GM18870 (cell line): ENCODE measurements at regions not wholly inside any gene's neighbourhood (a gene's known extent, or its start where the extent isn't known, plus 50 kb on each side); places are given as distances from the start of the nearest gene placed in this dataset.

Source experiments
- ATAC-seq: cut with Tn5 transposase; IDR thresholded peaks from one replicate; pipeline ENCODE4 v1.9.1; 2021; ENCODE audit warnings: moderate library complexity; ENCODE audit not compliant: unreplicated experiment

DNA sequence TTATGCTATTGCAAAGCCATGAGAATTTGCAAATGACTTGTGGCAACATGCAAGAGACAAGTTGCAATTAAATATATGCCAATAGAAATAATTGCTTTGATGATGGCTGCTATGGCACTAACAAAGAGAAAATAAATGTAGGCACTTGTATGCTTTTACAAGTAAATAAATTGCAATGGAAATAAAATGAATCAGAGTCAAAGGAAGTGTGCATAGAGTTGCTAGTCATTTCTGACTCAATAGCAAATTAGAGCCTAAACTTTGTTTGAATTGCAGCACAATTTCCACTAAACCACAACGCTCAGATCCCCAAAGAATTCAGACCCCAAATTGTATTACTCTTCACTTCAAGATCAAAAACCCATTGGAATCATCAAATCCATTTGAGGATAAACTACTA lies 792.1 kb upstream of the ARGLU1 start:
- ATAC-seq, result no peak

DNA sequence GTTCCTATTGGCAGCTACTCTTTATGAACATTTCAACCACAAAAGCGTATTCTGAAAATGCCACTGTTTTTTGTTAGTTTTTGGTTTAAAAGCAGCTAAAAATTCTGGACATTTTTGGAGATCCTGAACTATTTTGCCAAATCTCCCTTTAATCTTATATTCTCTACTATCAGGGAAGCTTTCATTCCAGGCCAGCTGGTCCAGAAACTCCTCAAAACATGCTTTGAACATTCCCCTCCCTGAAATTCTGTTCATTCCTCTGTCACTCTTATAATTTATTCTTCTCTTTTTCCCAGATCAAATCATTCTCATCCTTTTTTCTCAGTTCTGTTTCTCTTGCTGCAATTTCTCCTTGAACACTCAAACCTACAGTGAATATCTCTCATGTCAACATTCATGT lies 790.9 kb upstream of the ARGLU1 start:
- ATAC-seq, result no peak

DNA sequence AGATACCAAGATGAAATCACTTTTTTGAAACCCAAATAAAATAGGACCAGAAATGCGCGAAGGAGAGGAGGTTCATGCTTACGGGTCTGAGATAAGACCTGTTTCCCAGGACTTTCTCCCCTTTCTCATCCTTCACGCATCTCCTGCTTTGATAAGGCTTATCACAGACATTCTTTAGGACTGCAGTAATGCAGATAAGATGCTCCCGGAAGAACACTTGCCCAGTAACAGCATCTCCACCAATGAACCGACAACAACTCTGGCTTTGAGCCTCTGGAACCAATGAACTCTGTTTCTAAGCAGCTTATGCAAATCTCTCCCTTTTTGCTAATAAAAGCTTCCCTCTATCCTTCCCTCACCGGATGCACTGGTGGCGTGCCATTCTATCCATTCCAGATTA lies 783.4 kb upstream of the ARGLU1 start:
- ATAC-seq, result no peak

DNA sequence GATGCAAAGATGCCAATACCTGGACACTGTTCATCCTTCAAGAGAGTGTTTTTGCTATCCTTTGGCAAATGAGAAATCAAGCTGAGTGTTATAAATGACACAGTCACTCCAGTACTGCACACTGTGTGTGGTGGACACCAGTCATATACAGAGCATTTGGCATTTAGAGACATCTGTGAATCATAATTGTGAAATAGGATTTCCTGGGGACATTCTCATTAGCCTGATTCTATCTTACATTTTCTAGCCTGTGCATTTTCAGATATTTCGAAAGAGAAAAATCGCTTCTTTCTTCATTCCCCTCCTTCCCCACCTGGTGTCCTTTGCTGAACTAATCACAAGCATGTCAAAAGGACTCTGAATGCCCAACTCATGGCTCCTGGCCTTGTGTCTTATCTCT lies 781.0 kb upstream of the ARGLU1 start:
- no peak for ATAC-seq

DNA sequence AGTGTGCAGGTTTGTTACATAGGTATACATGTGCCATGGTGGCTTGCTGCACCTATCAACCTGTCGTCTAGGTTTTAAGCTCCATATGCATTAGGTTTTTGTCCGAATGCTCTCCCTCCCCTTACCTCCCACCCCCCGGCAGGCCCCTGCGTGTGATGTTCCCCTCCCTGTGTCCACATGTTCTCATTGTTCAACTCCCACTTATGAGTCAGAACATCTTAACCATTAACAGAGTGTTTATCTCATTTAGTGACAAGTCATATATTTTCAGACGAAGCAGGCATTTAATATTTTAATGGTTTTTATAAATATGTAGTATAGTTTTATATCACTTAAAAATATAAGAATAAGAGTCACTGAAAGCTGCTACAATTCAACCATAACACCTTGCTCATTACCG lies 780.5 kb upstream of the ARGLU1 start:
- ATAC-seq, result no peak

DNA sequence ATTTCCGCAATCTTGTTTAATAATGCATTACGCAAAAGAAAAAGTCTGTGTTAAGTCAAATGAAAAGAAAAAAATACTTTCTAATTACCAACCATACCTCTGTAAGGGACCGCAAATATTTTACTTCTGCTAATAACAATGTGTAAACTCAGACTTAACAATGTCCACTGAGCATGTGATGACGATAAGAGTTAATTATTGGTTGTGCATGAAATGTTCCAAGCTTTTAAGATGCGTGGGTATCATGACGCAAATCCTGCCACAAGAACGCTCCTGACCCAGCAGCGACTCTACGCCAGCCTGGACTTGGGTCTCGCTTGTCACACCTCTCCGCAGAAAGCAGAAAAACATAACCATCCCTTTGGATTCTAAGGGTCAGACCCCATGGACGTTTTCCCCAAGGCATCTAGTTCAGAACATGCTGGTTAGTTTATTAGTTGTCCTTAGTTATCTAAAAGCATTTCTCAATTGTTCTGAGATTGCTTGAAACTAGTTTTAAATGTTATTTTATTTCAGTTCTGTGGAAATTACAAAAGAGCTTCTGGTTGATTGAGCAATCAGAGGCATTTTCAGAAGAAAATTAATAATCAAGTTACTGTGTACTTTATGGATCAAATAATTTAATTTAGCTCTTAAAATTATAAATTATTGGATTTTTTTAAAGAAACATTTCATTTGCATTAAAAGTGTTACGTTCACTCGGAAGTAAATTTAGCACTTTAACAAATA lies 779.9 kb upstream of the ARGLU1 start:
- ATAC-seq, result no peak

DNA sequence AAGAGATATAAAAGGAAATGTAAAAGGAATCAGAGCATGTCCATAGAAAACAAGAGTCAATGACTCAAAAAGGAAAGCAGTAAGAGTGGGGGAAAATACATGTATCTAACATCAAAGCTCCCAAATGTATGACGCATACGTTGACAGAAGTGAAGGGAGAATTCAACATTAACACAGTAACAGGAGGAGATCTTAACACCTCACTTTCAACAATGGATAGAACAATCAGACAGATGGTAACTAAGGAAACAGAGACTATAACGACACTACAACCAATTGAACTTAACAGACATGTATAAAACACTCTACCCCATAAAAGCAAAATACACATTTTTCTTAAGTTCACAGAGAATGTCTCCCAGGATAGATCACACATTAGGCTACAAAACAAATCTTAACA lies 774.8 kb upstream of the ARGLU1 start:
- ATAC-seq, result no peak

DNA sequence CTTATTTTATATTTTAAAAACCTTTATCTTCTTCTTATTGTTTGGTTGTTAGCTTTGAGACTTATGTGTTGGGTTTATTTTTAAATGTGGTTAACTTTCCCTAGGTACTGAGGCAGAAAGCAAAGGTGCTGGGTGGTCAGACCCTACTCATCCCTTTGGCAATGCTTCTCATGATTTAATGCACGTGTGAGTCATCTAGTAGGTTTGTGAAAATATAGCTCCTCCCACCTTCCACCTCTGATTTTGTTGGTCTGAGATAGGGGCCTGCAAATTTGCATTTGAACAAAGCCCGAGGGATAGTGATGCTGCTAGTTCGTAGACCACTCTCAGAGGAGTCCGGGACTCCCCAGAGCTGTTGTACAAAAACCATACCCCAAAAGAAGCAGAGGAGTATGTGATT lies 771.3 kb upstream of the ARGLU1 start:
- no peak for ATAC-seq

DNA sequence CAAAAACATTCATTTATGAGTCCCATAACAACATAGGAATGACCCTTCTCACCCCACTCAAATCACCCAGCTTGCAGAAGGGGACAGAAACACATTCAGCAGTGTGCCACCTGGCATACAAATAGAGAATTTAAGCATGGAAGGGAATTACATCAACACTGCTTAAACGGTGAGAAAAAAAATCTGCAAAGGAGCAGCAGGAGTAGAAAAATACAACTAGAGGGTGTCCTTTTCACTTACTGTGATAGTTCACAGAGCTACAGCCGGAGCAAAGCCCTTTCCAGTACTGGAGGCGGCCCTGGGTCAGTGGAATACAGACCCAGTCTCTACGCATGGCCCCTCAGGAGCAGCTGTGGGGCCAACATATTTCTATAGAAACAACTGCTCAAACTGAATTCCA lies 764.3 kb upstream of the ARGLU1 start:
- no peak for ATAC-seq

DNA sequence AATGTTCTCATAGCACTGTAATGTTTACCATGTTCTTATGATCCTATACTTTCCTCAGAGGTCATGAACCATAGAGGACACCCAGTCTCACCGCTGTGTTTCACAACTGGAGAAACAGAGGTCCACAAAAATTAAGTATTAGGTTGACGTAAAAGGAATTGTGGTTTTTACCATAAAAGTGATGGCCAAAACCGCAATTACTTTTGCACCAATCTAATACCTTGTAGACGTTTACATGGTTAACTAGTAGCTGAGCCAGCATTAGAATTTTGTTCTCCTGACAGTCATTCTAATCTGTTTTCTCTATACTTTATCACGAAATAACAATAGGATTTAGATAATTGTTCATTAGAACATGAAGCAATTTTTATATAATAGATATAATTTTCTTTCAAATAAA lies 763.4 kb upstream of the ARGLU1 start:
- ATAC-seq, result no peak

DNA sequence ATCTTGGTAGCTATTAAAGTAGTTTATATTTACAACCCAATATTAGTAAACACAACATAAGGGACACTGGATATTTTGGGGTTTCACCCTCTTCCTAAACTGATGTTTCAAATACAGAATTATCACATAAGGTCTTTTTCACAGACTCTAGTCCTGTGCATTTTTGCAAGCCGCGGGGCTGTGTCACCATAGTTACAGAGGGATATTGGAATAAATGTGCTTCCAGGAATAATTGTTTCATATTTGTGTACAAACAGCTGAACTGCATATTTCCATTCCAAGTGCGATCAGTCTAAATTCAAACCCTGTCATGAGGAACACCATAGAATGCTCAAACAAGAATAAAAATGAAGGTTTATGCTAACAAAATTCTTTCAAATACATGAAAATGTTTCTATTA lies 762.5 kb upstream of the ARGLU1 start:
- no peak for ATAC-seq

DNA sequence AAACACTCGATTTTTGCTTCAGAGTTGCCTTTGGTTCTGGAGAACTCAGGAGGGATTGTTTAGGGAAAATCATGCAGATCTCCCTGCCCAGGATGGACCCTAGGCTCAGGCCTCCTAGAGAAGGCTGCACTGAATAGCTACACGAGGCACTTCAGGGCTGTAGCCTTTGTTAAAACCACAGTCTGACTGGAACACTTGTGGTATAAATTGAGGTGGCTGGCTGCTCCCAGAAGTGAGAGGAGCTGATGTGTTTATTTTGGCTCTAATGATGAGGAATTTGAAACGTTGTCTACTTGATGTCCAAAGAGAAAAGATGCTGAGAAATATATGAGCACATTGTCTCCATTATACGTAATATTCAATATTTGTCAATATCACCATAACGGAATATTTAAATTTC lies 762.1 kb upstream of the ARGLU1 start:
- ATAC-seq, result no peak

DNA sequence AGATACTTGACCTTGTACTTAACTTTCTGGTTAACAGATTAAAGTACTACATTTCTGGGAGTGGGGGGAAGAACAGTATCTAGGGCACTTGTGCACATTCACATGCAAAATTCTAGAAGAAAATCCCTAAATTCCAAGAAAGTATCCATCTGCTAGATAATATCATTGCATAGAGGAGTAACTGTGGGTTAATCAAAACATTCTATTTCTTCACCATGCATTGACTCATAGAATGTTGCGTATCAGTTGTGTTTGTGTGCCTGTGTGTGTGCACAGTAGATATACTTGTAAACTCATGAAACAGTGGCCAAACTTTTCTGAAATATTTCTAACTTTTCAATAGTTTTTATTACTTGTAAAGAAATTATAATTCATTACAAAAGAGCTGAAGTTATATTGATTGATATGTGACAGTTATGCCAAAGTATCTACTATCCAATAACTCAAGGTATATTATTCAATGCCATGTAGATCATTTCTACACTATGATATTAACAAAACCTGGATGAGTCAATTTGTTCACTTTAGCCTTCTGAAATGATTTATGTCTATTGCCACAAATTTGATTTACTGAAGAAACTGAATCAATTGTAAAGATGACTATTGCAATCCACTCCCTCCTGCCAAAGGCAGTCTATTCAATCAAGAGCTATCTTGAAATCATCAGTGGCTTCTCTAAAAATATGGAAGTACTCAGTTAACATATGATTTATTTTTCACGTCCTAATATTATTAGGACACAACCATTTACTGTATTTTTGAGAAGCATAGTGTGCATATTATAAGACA lies 756.7 kb upstream of the ARGLU1 start:
- ATAC-seq, result no peak

DNA sequence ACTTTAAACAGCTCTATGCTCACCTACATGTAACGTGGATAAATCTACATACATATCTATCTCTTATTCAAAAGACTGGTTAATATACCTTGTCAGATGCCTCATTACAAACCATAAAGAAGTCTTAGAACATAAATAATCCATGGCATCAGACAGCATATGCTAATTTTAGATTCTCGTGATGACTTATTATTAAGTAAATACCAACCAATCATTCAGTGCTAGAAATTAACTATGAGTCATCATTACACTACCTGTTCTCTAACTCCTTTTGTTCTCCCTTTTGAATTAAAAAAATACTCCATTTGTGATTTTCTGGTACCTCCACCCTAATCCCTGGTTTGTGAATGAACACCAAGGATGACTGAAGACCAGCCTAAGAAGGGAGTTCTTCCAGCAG lies 754.3 kb upstream of the ARGLU1 start:
- no peak for ATAC-seq

DNA sequence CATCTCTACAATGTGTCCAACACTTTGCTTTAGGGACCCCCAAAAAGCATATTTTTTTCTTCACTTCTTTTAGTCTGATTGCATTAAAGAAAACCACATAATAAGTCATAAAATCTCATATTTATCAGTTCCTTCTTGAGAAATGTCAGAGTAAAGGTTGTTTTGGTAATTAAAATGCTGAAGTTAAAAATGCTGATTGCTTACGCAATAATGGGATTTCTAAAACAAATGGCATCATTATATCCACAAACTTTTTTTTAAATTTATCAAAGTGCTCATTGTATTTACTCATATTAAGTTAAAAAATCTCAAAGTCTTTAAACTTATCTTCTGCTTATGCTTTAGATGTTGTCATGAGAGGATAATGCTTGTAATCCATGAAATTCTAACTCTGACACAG lies 737.2 kb upstream of the ARGLU1 start:
- no peak for ATAC-seq

DNA sequence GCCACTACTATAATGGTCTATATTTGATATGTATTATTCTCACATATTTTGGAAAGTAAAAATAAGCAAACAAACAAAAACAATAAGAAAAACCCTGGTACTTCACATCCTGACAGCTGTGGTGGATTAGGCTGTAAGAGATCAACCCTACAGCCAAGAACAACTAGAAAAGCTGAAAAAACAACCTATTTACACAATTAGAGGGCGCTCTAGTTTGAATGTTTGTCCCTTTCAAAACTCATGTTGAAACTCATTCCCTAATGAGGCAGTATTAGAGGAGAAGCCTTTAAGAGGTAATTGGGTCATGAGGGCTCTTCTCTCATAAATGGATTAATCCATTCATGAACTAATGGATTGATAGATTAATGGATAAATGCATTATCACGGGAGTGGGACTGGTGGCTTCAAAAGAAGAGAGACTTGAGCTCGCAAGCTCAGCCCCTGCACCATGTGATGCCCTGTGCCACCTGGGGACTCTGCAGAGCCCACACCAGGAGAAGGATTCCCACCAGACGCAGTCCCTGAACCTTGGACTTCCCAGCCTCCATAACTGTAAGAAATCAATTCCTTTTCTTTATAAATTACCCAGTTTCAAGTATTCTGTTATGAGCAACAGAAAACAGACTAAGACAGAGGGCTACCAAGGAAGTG lies 733.9 kb upstream of the ARGLU1 start:
- no peak for ATAC-seq

DNA sequence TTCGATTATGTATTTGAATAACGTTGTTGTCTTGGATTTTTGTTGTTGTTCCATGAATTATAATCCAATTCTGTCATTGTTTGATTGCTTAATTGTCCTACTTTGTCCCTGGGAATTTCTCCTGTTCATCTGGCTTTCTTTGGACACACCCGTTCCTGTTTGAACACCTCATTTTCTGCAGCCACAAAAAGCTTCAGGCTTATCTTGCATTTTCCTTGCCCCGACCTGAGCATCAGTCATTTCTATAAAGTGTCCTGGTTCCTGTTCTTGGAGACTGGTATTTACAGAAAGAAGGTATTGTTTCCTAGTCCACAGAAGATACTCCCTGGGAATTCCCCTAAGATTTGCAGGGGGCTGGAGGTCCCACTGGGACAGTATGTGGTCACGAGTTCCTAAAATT lies 731.8 kb upstream of the ARGLU1 start:
- no peak for ATAC-seq

DNA sequence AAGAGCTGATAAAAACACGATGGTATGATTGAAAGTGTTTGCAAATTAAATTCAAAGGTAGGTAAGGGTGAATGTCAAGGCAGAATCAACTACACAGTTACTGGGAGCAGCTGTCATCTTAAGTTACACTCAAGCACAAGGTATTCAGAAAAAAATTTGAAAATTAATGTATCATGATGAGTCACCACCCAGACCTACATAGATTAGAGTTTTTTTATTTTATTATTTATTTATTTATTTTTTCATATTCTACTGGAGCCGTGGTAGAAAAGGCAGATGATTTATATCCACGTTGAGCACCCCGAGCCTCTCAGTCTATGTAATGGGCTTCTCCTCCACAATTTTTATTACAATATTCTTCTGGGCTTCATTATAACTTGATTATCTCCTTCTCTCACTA lies 728.9 kb upstream of the ARGLU1 start:
- no peak for ATAC-seq

DNA sequence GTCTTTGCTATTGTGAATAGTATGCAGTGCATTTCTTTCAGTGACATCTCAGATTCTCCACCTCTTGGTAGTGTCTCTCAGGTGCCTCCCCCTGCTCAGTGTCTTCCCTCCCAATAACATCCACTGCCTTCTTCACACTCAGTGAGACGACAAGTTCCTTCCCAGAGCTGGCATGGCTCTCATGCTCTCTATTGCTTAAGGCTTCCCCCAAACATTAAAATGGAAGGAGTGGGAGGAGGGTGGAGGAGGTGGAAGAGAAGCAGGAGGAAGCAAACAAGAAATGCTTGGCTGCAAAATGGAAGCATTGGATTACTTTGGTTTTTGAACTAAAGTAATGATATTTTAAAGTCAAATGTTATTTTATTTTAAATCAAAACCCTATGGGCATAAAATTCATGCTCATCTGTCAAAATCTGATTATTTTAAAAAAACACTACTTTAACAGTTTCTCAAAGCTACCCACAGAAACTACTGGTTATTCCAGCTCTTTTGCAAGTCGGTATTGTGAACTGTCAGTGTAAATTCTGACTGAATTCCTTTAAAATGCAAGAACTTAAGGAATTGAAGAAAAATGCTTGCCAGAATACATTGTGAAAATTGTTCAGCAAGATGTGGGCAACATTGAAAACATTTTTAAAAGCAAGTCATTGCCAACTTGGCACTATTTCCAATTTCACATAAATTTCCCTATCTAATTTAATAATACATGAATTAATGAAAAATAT lies 727.6 kb upstream of the ARGLU1 start:
- ATAC-seq, result no peak

DNA sequence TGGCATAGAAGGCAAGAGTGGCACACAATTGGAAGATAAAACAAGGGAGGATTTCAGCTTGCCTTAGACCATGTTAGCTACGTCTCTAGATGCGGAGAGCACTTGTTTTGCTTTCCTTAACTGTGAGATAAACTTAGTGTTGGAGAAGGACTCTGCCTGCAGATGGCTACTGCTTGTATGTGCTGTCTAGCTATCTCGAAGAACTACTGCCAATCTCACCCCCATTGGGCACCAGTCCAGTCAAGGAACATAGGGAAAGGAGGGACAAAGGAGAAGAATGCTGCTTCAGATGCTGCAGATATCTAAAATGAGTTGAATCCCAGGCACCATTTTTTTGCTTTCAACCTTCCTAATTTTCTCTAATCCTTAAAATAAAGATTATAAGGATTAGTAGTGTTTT lies 726.0 kb upstream of the ARGLU1 start:
- no peak for ATAC-seq

DNA sequence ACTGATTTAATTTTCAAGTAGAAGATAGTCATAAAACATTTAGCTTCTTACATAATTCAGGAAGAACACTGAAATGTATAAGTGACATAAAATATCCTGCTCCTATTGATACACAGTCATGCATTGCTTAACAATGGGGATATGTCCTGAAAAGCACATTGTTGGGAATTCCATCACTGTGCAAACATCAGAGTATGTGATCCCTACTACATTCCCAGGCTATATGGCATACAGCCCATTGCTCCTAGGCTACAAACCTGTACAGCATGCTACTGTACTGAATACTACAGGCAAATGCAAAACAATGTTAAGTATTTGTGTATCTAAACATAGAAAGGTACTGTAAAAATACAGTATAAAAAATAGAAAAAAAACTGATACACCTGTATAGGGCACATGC lies 723.9 kb upstream of the ARGLU1 start:
- no peak for ATAC-seq

DNA sequence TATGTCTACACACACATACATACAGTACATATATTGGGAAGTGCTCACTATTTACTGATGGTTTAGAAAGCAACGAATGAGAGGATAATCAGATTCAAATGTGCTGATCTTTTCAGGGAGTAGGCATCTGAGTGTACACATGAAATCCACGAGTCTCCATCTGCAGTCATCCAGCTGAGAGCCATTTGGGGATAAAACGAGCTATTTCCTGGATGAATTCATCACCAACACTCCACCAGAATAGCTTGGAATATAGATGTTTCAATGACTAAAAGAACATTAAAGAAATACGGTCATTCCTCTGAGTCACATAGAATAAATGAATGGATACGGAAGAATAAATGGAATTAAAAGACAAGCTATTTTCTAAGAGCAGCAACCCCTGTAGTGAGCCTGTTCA lies 721.6 kb upstream of the ARGLU1 start:
- no peak for ATAC-seq
